K562 (cell line): ENCODE measurements at regions not wholly inside any gene's neighbourhood (a gene's known extent, or its start where the extent isn't known, plus 50 kb on each side); places are given as distances from the start of the nearest gene placed in this dataset.

ENCODE experiments used
- ATAC-seq: fragments of 200-7000 bp; cut with Tn5 transposase; 3 replicates; pipeline ENCODE4 v1.9.1; 2020; ENCODE audit warnings: moderate library complexity
- BruUV-seq: library from RNA; stranded (reverse); fragments of 400-500 nt; replicated peaks from 2 replicates; lab custom pipeline; 2021; lab: Mats Ljungman, UMichigan
- CTCF ChIA-PET: fragments of 300-600 bp; formaldehyde crosslinking; extraction: SDS; loops from one replicate; lab custom pipeline; 2021; ENCODE audit warnings: low intra/inter-chr PET ratio; lab: Yijun Ruan, JAX
- POLR2A ChIA-PET: fragments of 300-600, 350-650 bp; sonication (Branson Sonifier 250); formaldehyde crosslinking; extraction: SDS; loops from one replicate; lab custom pipeline; 2021; ENCODE audit warnings: antibody characterized with exemption, inconsistent platforms; lab: Yijun Ruan, JAX
- DNase-seq, 4 experiments: peaks; one replicate each; pipeline versions ENCODE4 v3.0.0 to v3.0.0-alpha.2; 2011 to 2018; ENCODE audit warnings: low spot score in 3 of 4, mixed read lengths in 3 of 4; ENCODE audit errors: extremely low read depth in 1 of 4
- FAIRE-seq: peaks from 2 replicates; lab custom pipeline; 2011; peaks lifted over from hg19 to GRCh38; lab: Jason Lieb, UNC
- H2AFZ ChIP-seq: 2 replicates; pipeline ENCODE4 v1.6.0; 2011; ENCODE audit warnings: low read depth, low read length, control low read depth, inconsistent platforms
- H3K27ac ChIP-seq: fragments of 200-600 bp; 3 replicates; pipeline ENCODE4 v1.8.0; 2011; ENCODE audit warnings: low read depth, mild to moderate bottlenecking, control low read depth, inconsistent platforms, low read length, moderate library complexity, mixed read lengths; ENCODE audit errors: extremely low read depth
- H3K27me3 ChIP-seq, 2 experiments: fragments of 300-600 bp in 1 of 2; 2 replicates in 1 of 2; 3 replicates in 1 of 2; pipeline versions ENCODE4 v1.6.0 to v1.8.0; 2011; ENCODE audit warnings: inconsistent platforms in 2 of 2, low read length in 2 of 2, mild to moderate bottlenecking in 1 of 2, mixed read lengths in 1 of 2, moderate library complexity in 1 of 2; ENCODE audit not compliant: control insufficient read depth in 2 of 2, insufficient read depth in 2 of 2
- H3K36me3 ChIP-seq: fragments of 300-600 bp; 3 replicates; pipeline ENCODE4 v1.8.0; 2011; ENCODE audit warnings: mild to moderate bottlenecking, low read length, inconsistent platforms; ENCODE audit not compliant: control insufficient read depth, insufficient read depth
- H3K4me1 ChIP-seq, 2 experiments: fragments of 200-600 bp in 1 of 2; replicated peaks in 1 of 2; 2 replicates in 1 of 2; 3 replicates in 1 of 2; pipeline versions ENCODE4 v1.5.1 to v1.8.0; 2011; ENCODE audit warnings: inconsistent platforms in 2 of 2, low read length in 2 of 2, mild to moderate bottlenecking in 1 of 2, mixed read lengths in 1 of 2, moderate library complexity in 1 of 2; ENCODE audit not compliant: control insufficient read depth in 2 of 2, insufficient read depth in 2 of 2
- H3K4me2 ChIP-seq: 2 replicates; pipeline ENCODE4 v1.6.1; 2011; ENCODE audit warnings: low read length, control low read depth, inconsistent platforms, mixed read lengths; ENCODE audit not compliant: insufficient read depth
- H3K4me3 ChIP-seq: fragments of 200-600 bp; sonication (generic), shearing (Covaris generic); 2 replicates; pipeline ENCODE4 v1.5.1; 2016; ENCODE audit warnings: control low read depth, inconsistent platforms
- H3K79me2 ChIP-seq: fragments of 200-600 bp; 3 replicates; pipeline ENCODE4 v1.8.0; 2011; ENCODE audit warnings: low read length, inconsistent platforms; ENCODE audit not compliant: control insufficient read depth, insufficient read depth
- H3K9ac ChIP-seq, 2 experiments: 2 replicates each; pipeline versions ENCODE4 v1.6.0 to v1.6.1; 2011; ENCODE audit warnings: low read depth in 2 of 2, low read length in 2 of 2, control low read depth in 1 of 2, inconsistent platforms in 1 of 2, mild to moderate bottlenecking in 1 of 2, mixed read lengths in 1 of 2; ENCODE audit not compliant: insufficient read depth in 1 of 2
- H3K9me1 ChIP-seq: one replicate; pipeline ENCODE4 v1.6.0; 2011; ENCODE audit warnings: inconsistent platforms, mild to moderate bottlenecking, low read length, moderate library complexity; ENCODE audit not compliant: control insufficient read depth, insufficient read depth
- H3K9me3 ChIP-seq: replicated peaks from 2 replicates; pipeline ENCODE4 v1.5.1; 2011; ENCODE audit warnings: low read depth, low read length, inconsistent platforms; ENCODE audit not compliant: control insufficient read depth, insufficient read depth
- H4K20me1 ChIP-seq: replicated peaks from 2 replicates; pipeline ENCODE4 v1.6.1; 2011; ENCODE audit warnings: low read length, inconsistent platforms, mixed read lengths; ENCODE audit not compliant: control insufficient read depth, insufficient read depth
- BACH1 ChIP-seq: fragments of 200-800 bp; sonication (Bioruptor generic); IDR thresholded peaks from 2 replicates; pipeline ENCODE4 v1.6.1; 2016; ENCODE audit warnings: missing genetic modification characterization, missing compliant biosample characterization
- CTBP1 ChIP-seq: fragments of 450-650 bp; IDR thresholded peaks from 2 replicates; pipeline ENCODE4 v1.6.1; 2016; ENCODE audit warnings: borderline replicate concordance
- CTCF ChIP-seq, 3 experiments: IDR thresholded peaks in 2 of 3; conservative IDR thresholded peaks in 1 of 3; 2 replicates each; pipeline ENCODE4 v1.5.1; 2011 to 2012; ENCODE audit warnings: low read length in 3 of 3, mild to moderate bottlenecking in 3 of 3, control low read depth in 2 of 3, improper control_type of control experiment in 1 of 3, inconsistent platforms in 1 of 3, low read depth in 1 of 3, mixed read lengths in 1 of 3, moderate library complexity in 1 of 3; ENCODE audit not compliant: insufficient read depth in 2 of 3
- CTCFL ChIP-seq: IDR thresholded peaks from 2 replicates; pipeline ENCODE4 v1.6.1; 2011; ENCODE audit warnings: borderline replicate concordance, low read depth, mild to moderate bottlenecking, moderate library complexity, low read length; ENCODE audit not compliant: insufficient read depth, poor library complexity, severe bottlenecking
- DACH1 ChIP-seq: fragments of 450-650 bp; IDR thresholded peaks from 2 replicates; pipeline ENCODE4 v1.6.1; 2018; ENCODE audit not compliant: partially characterized antibody
- ELF1 ChIP-seq: fragments of 200-800 bp; sonication (Bioruptor generic); IDR thresholded peaks from 2 replicates; pipeline ENCODE4 v1.6.1; 2016; ENCODE audit warnings: missing genetic modification characterization, missing compliant biosample characterization
- JUNB ChIP-seq: fragments of 450-650 bp; formaldehyde crosslinking; conservative IDR thresholded peaks from 2 replicates; pipeline ENCODE4 v1.4.0; 2020; ENCODE audit warnings: mild to moderate bottlenecking
- L3MBTL2 ChIP-seq: fragments of 450-650 bp; IDR thresholded peaks from 2 replicates; pipeline ENCODE4 v1.6.1; 2016; ENCODE audit warnings: mild to moderate bottlenecking, moderate library complexity
- MLLT1 ChIP-seq, 2 experiments: fragments of 450-650 bp; IDR thresholded peaks; 2 replicates each; pipeline ENCODE4 v1.6.1; 2016
- MTA3 ChIP-seq: fragments of 450-650 bp; formaldehyde crosslinking; IDR thresholded peaks from 2 replicates; pipeline ENCODE4 v1.6.1; 2017; ENCODE audit warnings: mild to moderate bottlenecking, borderline replicate concordance
- NBN ChIP-seq: fragments of 450-650 bp; IDR thresholded peaks from 2 replicates; pipeline ENCODE4 v1.6.1; 2016; ENCODE audit warnings: low read depth, mild to moderate bottlenecking
- NCOA1 ChIP-seq: fragments of 450-650 bp; IDR thresholded peaks from 2 replicates; pipeline ENCODE4 v1.6.1; 2016; ENCODE audit warnings: low read depth
- SRSF7 ChIP-seq: fragments of 200-400 bp; formaldehyde crosslinking; optimal IDR thresholded peaks from 2 replicates; pipeline ENCODE3; 2017; ENCODE audit warnings: mild to moderate bottlenecking, low read depth, low read length
- TCF7 ChIP-seq: sonication (generic); IDR thresholded peaks from 2 replicates; pipeline ENCODE4 v1.6.1; 2016; ENCODE audit warnings: antibody characterized with exemption, borderline replicate concordance
- ZNF280B ChIP-seq: fragments of 250-450 bp; sonication (Bioruptor Pico); IDR thresholded peaks from 2 replicates; pipeline ENCODE4 v1.5.1; 2021; ENCODE audit warnings: mild to moderate bottlenecking
- WGBS: fragments of 100-300 bp; shearing (Covaris generic); methylation state at CpG from one replicate; pipeline ENCODE4 v1.1.6; 2016; ENCODE audit warnings: low coverage, mixed read lengths; ENCODE audit not compliant: insufficient coverage; ENCODE audit errors: missing lambda C conversion rate; 5-methylcytosine and 5-hydroxymethylcytosine counted together
- in situ Hi-C: fragments of 300-500 bp; cut with MboI; formaldehyde crosslinking; loops from 4 replicates; pipeline ENCODE4 v1.15.0; 2018; ENCODE audit warnings: inconsistent platforms, mixed read lengths
- intact Hi-C: fragments of 100-400 bp; cut with micrococcal nuclease; formaldehyde crosslinking; loops from 2 replicates; pipeline ENCODE4 v1.14.2; 2022

GRCh38 chr11:23079382-23079813 lies 219.1 kb upstream of the CCDC179 start (continued):
- TF ChIP-seq ELF1: no peak
- TF ChIP-seq MTA3: no peak
- no peak for TF ChIP-seq CTCFL
- TF ChIP-seq JUNB (CRISPR knock-in tag): no peak

GRCh38 chr11:23087407-23087806 lies 227.1 kb upstream of the CCDC179 start:
- no peak overlapping the region for H2AFZ ChIP-seq
- intact Hi-C loops: no loop called here
- WGBS: 1% methylated on average over 4 of the region's 4 CpGs
- FAIRE-seq: no peak
- no peak for DNase-seq
- H3K9ac ChIP-seq: no peak overlapping the region
- ChIA-PET CTCF (no interaction called here), POLR2A (no interaction called here)
- no peaks in the 10 kb centered on the region for H4K20me1 ChIP-seq
- no peaks in the 10 kb centered on the region for H3K9me1 ChIP-seq
- no peaks in the 10 kb centered on the region for H3K4me1 ChIP-seq
- no peak overlapping the region for H3K27ac ChIP-seq
- H3K27me3 ChIP-seq: no peaks in the 10 kb centered on the region
- in situ Hi-C loops: no loop called here
- H3K4me2 ChIP-seq: no peak overlapping the region
- no peak overlapping the region for H3K4me3 ChIP-seq
- H3K9me3 ChIP-seq: no peaks in the 10 kb centered on the region
- H3K36me3 ChIP-seq: no peaks in the 10 kb centered on the region
- no TSS peak for BruUV-seq
- ATAC-seq: no peak
- no peaks in the 10 kb centered on the region for H3K79me2 ChIP-seq
- TF ChIP-seq L3MBTL2 (no peak), NCOA1 (no peak), ZNF280B (CRISPR knock-in tag) (no peak), NBN (no peak), DACH1 (no peak), TCF7 (no peak), MLLT1 (IDR thresholded peaks at IDR 0.05) (no peak), SRSF7 (no peak), CTCF (IDR thresholded peaks at IDR 0.05 in 2 of 3, conservative IDR thresholded peaks at IDR 0.05 in 1 of 3; ENCODE audit: insufficient read depth in 2 of 3, low read depth in 1 of 3, low read length in 3 of 3) (no peak), CTBP1 (no peak), BACH1 (tag) (no peak)
